PFSK-1 (cell line): ENCODE measurements at regions not wholly inside any gene's neighbourhood (a gene's known extent, or its start where the extent isn't known, plus 50 kb on each side); places are given as distances from the start of the nearest gene placed in this dataset.

Experiments used
- POLR2AphosphoS5 ChIP-seq: IDR thresholded peaks from 2 replicates; pipeline ENCODE4 v1.6.1; 2012; ENCODE audit warnings: low read depth, mild to moderate bottlenecking, control low read depth, low read length, moderate library complexity
- SIN3A ChIP-seq: IDR thresholded peaks from 2 replicates; pipeline ENCODE4 v1.6.1; 2012; ENCODE audit warnings: mild to moderate bottlenecking, low read length, moderate library complexity, borderline replicate concordance; ENCODE audit not compliant: insufficient read depth
- TAF1 ChIP-seq: IDR thresholded peaks from 2 replicates; pipeline ENCODE4 v1.6.1; 2012; ENCODE audit warnings: low read length, control low read depth, borderline replicate concordance; ENCODE audit not compliant: insufficient read depth
- TF ChIP-seq, protein P1 (sequence below), 2 experiments: IDR thresholded peaks; 2 replicates each; pipeline versions ENCODE4 v1.6.1 to v1.8.0; 2011 to 2012; ENCODE audit warnings: low read depth in 2 of 2, low read length in 2 of 2, control low read depth in 1 of 2, inconsistent platforms in 1 of 2, mild to moderate bottlenecking in 1 of 2, moderate library complexity in 1 of 2; ENCODE audit not compliant: insufficient read depth in 1 of 2

DNA sequence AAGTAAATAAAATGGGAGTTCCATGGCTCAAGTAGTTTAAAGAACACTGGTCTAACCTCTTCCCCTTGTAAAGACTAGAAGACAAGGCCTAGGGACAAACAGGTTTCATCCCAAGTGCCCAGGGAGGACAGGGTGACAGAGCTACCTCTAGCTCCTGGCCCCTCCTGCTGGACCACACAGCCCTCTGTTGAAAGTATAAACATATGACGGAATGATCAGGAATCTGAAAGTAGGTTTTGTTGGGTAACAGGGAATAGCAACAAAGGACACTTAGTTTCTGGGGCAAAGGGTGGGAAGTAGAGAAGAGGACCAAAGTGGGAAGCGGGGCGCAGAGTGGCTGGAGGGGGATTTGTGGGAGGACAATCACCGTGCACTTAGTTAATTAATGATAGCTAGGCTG is 67.0 kb upstream of the DAB2IP start:
- TF ChIP-seq, protein P1, sequence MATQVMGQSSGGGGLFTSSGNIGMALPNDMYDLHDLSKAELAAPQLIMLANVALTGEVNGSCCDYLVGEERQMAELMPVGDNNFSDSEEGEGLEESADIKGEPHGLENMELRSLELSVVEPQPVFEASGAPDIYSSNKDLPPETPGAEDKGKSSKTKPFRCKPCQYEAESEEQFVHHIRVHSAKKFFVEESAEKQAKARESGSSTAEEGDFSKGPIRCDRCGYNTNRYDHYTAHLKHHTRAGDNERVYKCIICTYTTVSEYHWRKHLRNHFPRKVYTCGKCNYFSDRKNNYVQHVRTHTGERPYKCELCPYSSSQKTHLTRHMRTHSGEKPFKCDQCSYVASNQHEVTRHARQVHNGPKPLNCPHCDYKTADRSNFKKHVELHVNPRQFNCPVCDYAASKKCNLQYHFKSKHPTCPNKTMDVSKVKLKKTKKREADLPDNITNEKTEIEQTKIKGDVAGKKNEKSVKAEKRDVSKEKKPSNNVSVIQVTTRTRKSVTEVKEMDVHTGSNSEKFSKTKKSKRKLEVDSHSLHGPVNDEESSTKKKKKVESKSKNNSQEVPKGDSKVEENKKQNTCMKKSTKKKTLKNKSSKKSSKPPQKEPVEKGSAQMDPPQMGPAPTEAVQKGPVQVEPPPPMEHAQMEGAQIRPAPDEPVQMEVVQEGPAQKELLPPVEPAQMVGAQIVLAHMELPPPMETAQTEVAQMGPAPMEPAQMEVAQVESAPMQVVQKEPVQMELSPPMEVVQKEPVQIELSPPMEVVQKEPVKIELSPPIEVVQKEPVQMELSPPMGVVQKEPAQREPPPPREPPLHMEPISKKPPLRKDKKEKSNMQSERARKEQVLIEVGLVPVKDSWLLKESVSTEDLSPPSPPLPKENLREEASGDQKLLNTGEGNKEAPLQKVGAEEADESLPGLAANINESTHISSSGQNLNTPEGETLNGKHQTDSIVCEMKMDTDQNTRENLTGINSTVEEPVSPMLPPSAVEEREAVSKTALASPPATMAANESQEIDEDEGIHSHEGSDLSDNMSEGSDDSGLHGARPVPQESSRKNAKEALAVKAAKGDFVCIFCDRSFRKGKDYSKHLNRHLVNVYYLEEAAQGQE (IDR thresholded peaks at IDR 0.05; ENCODE audit: insufficient read depth in 1 of 2, low read depth in 2 of 2, low read length in 2 of 2), result no peak
- no peak for TF ChIP-seq SIN3A
- no peak for TF ChIP-seq POLR2AphosphoS5
- no peak for TF ChIP-seq TAF1
